ENCODE measurements at regions not wholly inside any gene's neighbourhood (a gene's known extent, or its start where the extent isn't known, plus 50 kb on each side); places are given as distances from the start of the nearest gene placed in this dataset.

GRCh38 chr1:90505806-90506205, 211.3 kb downstream of the BARHL2 start:
- TF ChIP-seq CTCF (IDR thresholded peaks at IDR 0.05; ENCODE audit: insufficient read depth, low read depth, low read length): no peak
- TF ChIP-seq EZH2 (IDR thresholded peaks at IDR 0.05; ENCODE audit: insufficient read depth, low read length): no peak
